Body of pancreas (tissue), 4 donors: ENCODE measurements at regions not wholly inside any gene's neighbourhood (a gene's known extent, or its start where the extent isn't known, plus 50 kb on each side); places are given as distances from the start of the nearest gene placed in this dataset.

ENCODE experiments used
- CTCF ChIP-seq, 7 experiments: fragments of 450-650 bp in 4 of 7; fragments of 200-600 bp in 3 of 7; sonication (generic) in 3 of 7; IDR thresholded peaks; one replicate each; pipeline ENCODE4 v1.5.1; 2016 to 2019; ENCODE audit warnings: antibody characterized with exemption in 7 of 7
- POLR2A ChIP-seq, 3 donors: fragments of 450-650 bp; IDR thresholded peaks; one replicate each; pipeline ENCODE4 v1.6.1; 2016; ENCODE audit warnings: antibody characterized with exemption in 3 of 3, mild to moderate bottlenecking in 2 of 3

DNA sequence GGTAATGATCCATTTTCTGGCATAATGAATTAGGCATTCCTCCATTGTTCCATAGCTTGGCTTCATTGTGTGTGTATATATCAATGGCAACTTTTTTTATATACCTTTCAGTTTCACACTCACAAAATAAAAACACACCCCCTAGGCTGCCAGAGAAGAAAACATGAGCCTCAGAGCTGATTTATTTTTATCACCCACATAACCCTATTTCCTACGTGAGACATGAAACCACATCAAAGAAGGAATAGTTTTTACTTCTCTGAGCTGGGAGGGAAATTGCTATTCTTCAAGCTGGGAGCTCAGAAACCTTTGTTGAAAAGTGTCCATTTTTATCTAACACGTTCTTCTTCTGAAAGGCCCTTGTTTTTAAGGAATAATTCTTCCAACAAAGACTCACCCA is 126.7 kb upstream of the RAI2 start:
- TF ChIP-seq POLR2A (IDR thresholded peaks at IDR 0.05) (no peak), CTCF (IDR thresholded peaks at IDR 0.05) (no peak)
